AG09309 (cell line): ENCODE measurements at regions not wholly inside any gene's neighbourhood (a gene's known extent, or its start where the extent isn't known, plus 50 kb on each side); places are given as distances from the start of the nearest gene placed in this dataset.

Source experiments
- DNase-seq: peaks from one replicate; pipeline ENCODE4 v3.0.0-alpha.2; 2010; ENCODE audit warnings: low read depth
- H3K4me3 ChIP-seq: 2 replicates; pipeline ENCODE4 v1.5.1; 2011; ENCODE audit warnings: mild to moderate bottlenecking, low read depth, low read length, moderate library complexity; ENCODE audit not compliant: control insufficient read depth
- TF ChIP-seq, protein P1 (sequence below): IDR thresholded peaks from 2 replicates; pipeline ENCODE4 v1.5.1; 2011; ENCODE audit warnings: mild to moderate bottlenecking, low read depth, low read length, inconsistent platforms; ENCODE audit not compliant: insufficient read depth, control insufficient read depth; ENCODE audit errors: missing control alignments

DNA sequence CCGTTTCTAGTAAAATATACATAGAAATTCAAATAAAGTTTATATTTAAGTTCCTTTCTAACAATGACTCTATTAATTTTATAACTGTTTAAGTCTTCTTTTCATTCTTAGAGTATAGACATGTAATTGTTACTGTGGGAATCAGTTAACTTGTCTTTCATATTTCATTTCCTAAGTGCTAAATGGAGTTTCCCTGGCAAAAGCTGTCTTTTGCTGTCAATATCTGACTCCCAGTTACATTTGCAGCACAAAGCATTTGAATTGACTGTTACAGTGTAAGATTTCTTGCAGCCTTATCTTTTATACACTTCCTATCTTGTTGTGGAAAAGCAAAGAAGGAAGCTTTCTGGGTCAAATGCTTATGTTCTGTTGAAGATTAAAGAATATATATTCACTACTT, 1026.3 kb downstream of the CDH9 start:
- DNase-seq: no peak
- H3K4me3 ChIP-seq: no peak overlapping the region
- TF ChIP-seq, protein P1, sequence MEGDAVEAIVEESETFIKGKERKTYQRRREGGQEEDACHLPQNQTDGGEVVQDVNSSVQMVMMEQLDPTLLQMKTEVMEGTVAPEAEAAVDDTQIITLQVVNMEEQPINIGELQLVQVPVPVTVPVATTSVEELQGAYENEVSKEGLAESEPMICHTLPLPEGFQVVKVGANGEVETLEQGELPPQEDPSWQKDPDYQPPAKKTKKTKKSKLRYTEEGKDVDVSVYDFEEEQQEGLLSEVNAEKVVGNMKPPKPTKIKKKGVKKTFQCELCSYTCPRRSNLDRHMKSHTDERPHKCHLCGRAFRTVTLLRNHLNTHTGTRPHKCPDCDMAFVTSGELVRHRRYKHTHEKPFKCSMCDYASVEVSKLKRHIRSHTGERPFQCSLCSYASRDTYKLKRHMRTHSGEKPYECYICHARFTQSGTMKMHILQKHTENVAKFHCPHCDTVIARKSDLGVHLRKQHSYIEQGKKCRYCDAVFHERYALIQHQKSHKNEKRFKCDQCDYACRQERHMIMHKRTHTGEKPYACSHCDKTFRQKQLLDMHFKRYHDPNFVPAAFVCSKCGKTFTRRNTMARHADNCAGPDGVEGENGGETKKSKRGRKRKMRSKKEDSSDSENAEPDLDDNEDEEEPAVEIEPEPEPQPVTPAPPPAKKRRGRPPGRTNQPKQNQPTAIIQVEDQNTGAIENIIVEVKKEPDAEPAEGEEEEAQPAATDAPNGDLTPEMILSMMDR: no peak

DNA sequence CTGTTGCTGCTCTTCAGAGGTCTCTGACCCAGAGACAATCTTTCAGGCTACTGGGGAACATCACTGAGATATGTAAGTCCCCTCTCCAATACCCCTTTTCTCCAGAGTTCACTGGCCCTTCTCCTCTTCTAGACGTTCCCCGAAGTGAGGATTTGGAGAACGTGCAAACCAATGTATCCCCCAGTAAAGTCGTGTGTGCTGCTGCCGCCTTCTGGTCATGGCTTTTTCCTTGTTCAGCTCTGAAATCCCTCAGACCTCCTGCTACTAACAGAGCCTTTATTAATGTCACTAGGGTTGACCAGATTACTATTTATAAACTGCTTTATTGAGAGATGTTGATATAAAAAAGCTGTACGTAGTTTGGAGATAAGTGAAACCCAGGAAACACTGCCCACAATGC, 1028.6 kb downstream of the CDH9 start:
- no peak overlapping the region for H3K4me3 ChIP-seq
- no peak for DNase-seq
- TF ChIP-seq, protein P1: no peak

DNA sequence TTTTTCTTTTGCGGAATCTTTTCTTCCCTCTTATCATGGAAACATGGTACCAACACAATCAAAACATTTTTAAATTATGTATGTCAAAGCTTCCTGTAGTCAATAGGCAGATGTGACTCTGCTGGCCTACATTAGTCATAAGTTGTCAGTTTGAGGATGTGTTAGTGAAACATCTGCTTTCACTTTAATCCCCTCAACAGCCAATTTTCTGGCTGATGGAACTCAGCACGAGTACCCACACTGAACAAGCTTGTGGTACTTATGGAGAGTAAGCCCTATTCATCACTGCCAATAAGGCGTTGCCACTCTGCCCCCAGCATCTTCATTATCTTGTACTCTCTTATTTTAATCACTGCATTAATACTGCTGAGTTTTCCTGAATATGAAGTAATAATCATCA, 1034.4 kb downstream of the CDH9 start:
- no peak for DNase-seq
- no peak overlapping the region for H3K4me3 ChIP-seq
- TF ChIP-seq, protein P1: no peak

DNA sequence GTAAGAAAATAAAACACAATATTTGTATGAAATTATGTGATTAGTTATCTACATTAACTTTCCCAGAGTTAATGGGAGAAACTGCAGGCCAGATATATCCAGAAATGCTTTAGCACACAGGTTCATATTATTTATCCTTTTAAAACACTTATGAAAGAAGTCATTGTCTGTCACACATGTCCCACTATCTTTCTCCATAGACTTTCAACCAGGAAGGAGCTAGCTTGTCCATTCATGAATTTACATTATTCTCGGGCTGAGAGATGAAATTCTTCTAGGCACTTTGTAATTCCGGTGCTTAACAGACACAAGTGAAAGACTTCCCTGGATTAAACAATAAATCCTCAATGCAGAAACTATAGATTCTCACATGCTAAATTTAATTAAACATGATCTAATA, 1043.2 kb downstream of the CDH9 start:
- DNase-seq: no peak
- H3K4me3 ChIP-seq: no peak overlapping the region
- TF ChIP-seq, protein P1: no peak

DNA sequence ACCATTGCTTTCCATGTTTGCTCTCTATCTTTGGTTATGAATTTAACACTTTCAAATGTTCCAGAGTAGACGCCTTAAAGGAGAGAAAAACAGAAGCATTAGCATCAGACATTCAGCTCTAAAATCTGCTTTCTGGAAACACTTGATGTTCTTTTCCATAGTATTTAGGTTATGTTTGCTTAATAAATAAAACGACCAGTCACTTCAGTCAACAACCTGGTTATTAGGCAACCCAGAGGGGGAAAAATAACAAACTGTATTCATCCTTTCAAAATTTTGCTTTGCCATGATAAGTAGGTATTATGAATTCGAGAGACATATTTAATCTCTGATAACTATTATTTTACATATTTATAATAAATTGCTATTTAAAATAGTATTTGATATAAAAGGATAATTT, 1044.7 kb downstream of the CDH9 start:
- no peak for DNase-seq
- TF ChIP-seq, protein P1: no peak
- H3K4me3 ChIP-seq: no peak overlapping the region

DNA sequence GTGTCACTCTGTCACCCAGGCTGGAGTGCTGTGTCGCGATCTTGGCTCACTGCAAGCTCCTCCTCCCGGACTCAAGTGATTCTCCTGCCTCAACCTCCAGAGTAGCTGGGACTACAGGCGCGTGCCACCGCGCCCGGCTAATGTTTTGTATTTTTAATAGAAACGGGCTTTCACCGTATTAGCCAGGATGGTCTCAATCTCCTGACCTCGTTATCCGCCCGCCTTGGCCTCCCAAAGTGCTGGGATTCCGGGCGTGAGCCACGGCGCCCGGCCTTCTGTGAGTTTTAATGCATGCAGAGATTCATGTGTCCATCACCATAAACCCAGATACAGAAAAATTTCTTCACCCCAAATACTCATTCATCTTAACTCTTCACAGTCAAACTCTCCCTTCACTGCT, 1046.7 kb downstream of the CDH9 start:
- H3K4me3 ChIP-seq: no peak overlapping the region
- TF ChIP-seq, protein P1: no peak
- no peak for DNase-seq

DNA sequence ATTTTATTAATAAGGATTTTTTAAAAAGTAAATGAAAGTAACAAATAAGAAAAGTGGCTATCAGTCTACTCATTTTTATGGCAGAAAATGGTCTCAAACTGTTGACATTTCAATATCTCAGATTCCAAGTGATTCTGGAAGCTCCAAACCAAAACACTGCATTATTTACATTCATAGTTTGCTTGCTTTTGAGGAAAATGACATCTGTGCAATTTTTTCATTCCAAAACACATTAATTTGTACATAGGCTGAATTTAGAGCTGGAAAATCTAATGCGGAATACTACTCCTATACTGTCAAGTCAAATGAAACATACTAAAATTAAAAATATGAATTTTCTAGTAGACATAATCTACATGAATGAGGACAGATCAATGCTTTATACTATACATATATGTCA, 1047.6 kb downstream of the CDH9 start:
- no peak overlapping the region for H3K4me3 ChIP-seq
- TF ChIP-seq, protein P1: no peak
- DNase-seq: no peak
